Adipose tissue (tissue), 3 donors: ENCODE measurements at regions not wholly inside any gene's neighbourhood (a gene's known extent, or its start where the extent isn't known, plus 50 kb on each side); places are given as distances from the start of the nearest gene placed in this dataset.
"Not testable (repeated sequence)": the region's sequence is repeated elsewhere in the genome, so short reads cannot be mapped to it uniquely, and the experiment has no call there.

ENCODE experiments used
- H3K27ac ChIP-seq: one replicate; pipeline ENCODE4 v1.5.1; 2013; ENCODE audit warnings: low read depth, low read length
- WGBS, 3 donors: extraction: QIAGEN DNeasy Blood & Tissue Kit; methylation state at CpG; one replicate each; pipeline ENCODE4 v1.1.7; 2013; 5-methylcytosine and 5-hydroxymethylcytosine counted together
- donor health status: healthy with polysubstance abuse.
- donor health status: Bipolar disorder and iron deficiency.
- donor health status: healthy.

- no peak overlapping the region for H3K27ac ChIP-seq
- 71 to 87% (median 80%) methylated on average over 3 of the region's 3 CpGs for WGBS, 3 donors
Measured at GRCh38 chr16:65274566-65274965, 152.7 kb upstream of the CDH11 start.

GRCh38 chr16:65272699-65273414 is 151.0 kb upstream of the CDH11 start:
- WGBS, 3 donors, result 79 to 92% (median 91%) methylated on average over 4 of the region's 4 CpGs
- H3K27ac ChIP-seq, result no peak overlapping the region

- WGBS, 3 donors, result 0 to 47% (median 30%) methylated on average over 1 of the region's 1 CpG
- no peak overlapping the region for H3K27ac ChIP-seq
Measured at GRCh38 chr16:65271996-65272395, 150.1 kb upstream of the CDH11 start.

GRCh38 chr16:65268331-65268730 is 146.5 kb upstream of the CDH11 start:
- H3K27ac ChIP-seq, result no peak overlapping the region
- 53 to 67% (median 62%) methylated on average over 1 of the region's 1 CpG for WGBS, 3 donors

- H3K27ac ChIP-seq, result no peak overlapping the region
- WGBS, 3 donors, result 87 to 94% (median 92%) methylated on average over 1 of the region's 1 CpG
Measured at GRCh38 chr16:65263896-65264295, 142.0 kb upstream of the CDH11 start.

- 79 to 88% (median 85%) methylated on average over 1 of the region's 1 CpG for WGBS, 3 donors
- no peak overlapping the region for H3K27ac ChIP-seq
Measured at GRCh38 chr16:65260746-65261145, 138.9 kb upstream of the CDH11 start.

GRCh38 chr16:65254144-65254543 is 132.3 kb upstream of the CDH11 start:
- 45 to 62% (median 59%) methylated on average over 1 of the region's 1 CpG for WGBS, 3 donors
- H3K27ac ChIP-seq, result no peak overlapping the region

- no peak overlapping the region for H3K27ac ChIP-seq
- 36 to 44% (median 42%) methylated on average over 8 of the region's 8 CpGs for WGBS, 3 donors
Measured at GRCh38 chr16:65249768-65250167, 127.9 kb upstream of the CDH11 start.

GRCh38 chr16:65244787-65245186 is 122.9 kb upstream of the CDH11 start:
- H3K27ac ChIP-seq, result no peak overlapping the region
- 38 to 64% (median 59%) methylated on average over 2 of the region's 2 CpGs for WGBS, 3 donors

- H3K27ac ChIP-seq, result no peak overlapping the region
- 70 to 82% (median 80%) methylated on average over 9 of the region's 9 CpGs for WGBS, 3 donors
Measured at GRCh38 chr16:65235339-65236177, 113.7 kb upstream of the CDH11 start.

GRCh38 chr16:65234721-65235320 is 113.0 kb upstream of the CDH11 start:
- WGBS, 3 donors, result 81 to 91% (median 87%) methylated on average over 14 to 16 of the region's 16 CpGs
- H3K27ac ChIP-seq, result not testable (repeated sequence)

GRCh38 chr16:65229191-65229662 is 107.4 kb upstream of the CDH11 start:
- H3K27ac ChIP-seq, result no peak overlapping the region
- WGBS, 3 donors, result 80 to 91% (median 90%) methylated on average over 3 of the region's 3 CpGs

GRCh38 chr16:65227150-65227835 is 105.4 kb upstream of the CDH11 start:
- H3K27ac ChIP-seq, result no peak overlapping the region
- WGBS, 3 donors, result 73 to 90% (median 88%) methylated on average over 1 of the region's 1 CpG

GRCh38 chr16:65226077-65226476 is 104.2 kb upstream of the CDH11 start:
- WGBS, 3 donors, result 78 to 88% (median 87%) methylated on average over 1 of the region's 1 CpG

GRCh38 chr16:65225488-65225887 is 103.6 kb upstream of the CDH11 start:
- 57 to 88% (median 82%) methylated on average over 5 of the region's 5 CpGs for WGBS, 3 donors
- no peak overlapping the region for H3K27ac ChIP-seq

More at GRCh38 chr16:65226077-65226476, 104.2 kb upstream of the CDH11 start:
- H3K27ac ChIP-seq, result no peak overlapping the region

- 73 to 89% (median 79%) methylated on average over 1 of the region's 1 CpG for WGBS, 3 donors
- H3K27ac ChIP-seq, result no peak overlapping the region
Measured at GRCh38 chr16:65224994-65225393, 103.1 kb upstream of the CDH11 start.

- H3K27ac ChIP-seq, result no peak overlapping the region
- WGBS, 3 donors, result 67 to 86% (median 84%) methylated on average over 2 of the region's 2 CpGs
Measured at GRCh38 chr16:65224471-65224870, 102.6 kb upstream of the CDH11 start.

- WGBS, 3 donors, result 50 to 62% (median 60%) methylated on average over 3 of the region's 3 CpGs
- no peak overlapping the region for H3K27ac ChIP-seq
Measured at GRCh38 chr16:65223335-65223734, 101.5 kb upstream of the CDH11 start.

GRCh38 chr16:65222536-65222935 is 100.7 kb upstream of the CDH11 start:
- no peak overlapping the region for H3K27ac ChIP-seq
- WGBS, 3 donors, result 66 to 68% (median 66%) methylated on average over 6 of the region's 6 CpGs
